Bronchial epithelial cell (primary cell): ENCODE measurements at regions not wholly inside any gene's neighbourhood (a gene's known extent, or its start where the extent isn't known, plus 50 kb on each side); places are given as distances from the start of the nearest gene placed in this dataset.

Experiments used
- DNase-seq: peaks from one replicate; pipeline ENCODE4 v3.0.0-alpha.2; 2010; ENCODE audit warnings: low read depth
- FAIRE-seq: peaks from 2 replicates; lab custom pipeline; 2011; peaks lifted over from hg19 to GRCh38; lab: Jason Lieb, UNC
- H3K27me3 ChIP-seq: 2 replicates; pipeline ENCODE4 v1.5.1; 2011; ENCODE audit warnings: low read length; ENCODE audit not compliant: control insufficient read depth, insufficient read depth
- H3K36me3 ChIP-seq: 2 replicates; pipeline ENCODE4 v1.5.1; 2011; ENCODE audit warnings: low read length; ENCODE audit not compliant: control insufficient read depth, insufficient read depth
- H3K4me3 ChIP-seq: 2 replicates; pipeline ENCODE4 v1.5.1; 2011; ENCODE audit warnings: mild to moderate bottlenecking, low read depth, low read length, control low read depth
- TF ChIP-seq, protein P1 (sequence below): IDR thresholded peaks from 2 replicates; pipeline ENCODE4 v1.5.1; 2011; ENCODE audit warnings: mild to moderate bottlenecking, moderate library complexity, low read length, control low read depth, inconsistent platforms; ENCODE audit not compliant: insufficient read depth, severe bottlenecking

DNA sequence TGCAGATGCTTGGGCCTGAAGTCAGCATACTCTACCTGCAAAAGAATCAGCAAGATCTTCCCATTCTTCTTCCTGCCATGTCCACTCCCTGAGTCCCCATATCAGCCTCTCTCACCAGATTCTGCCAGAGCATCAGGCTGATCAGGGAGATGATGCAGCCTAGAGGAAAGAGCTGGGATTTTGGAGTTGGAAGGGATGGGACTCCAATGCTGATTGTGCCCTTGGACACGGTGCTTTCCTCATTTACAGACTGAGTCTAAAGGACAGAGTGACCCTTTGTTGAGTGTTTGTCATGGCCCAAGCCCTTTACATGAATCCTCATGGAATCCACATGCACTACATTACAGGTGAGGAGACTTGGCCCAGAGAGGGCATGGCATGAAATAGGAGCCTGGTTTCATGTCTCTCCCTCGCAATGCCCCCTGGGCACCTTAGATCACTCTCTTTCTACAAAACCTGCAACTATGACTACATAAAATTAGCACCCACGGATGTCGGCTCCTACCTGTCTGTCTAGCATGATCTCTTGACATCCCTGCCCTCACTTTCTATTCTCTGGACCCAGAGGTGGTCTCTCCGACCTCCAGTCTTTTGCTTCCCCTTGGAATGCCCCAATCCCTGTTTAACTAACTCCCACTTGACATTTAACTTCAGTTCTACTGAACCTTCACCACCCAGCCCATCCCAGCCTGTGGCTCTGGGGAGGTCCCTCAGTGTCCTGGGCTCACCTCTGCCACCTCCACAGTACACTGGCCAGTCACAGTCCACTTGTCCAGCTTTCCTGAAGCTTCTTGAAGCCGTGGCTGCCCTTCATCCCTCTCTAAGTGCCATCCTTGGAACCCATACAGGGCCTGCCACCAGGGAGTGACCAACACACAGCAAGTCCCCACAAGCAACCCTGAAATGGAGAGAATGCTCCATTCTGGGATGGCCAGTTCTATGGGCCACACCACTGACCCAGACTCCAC lies 173.5 kb downstream of the ABHD5 start:
- FAIRE-seq: peak; percentile 68
- TF ChIP-seq, protein P1, sequence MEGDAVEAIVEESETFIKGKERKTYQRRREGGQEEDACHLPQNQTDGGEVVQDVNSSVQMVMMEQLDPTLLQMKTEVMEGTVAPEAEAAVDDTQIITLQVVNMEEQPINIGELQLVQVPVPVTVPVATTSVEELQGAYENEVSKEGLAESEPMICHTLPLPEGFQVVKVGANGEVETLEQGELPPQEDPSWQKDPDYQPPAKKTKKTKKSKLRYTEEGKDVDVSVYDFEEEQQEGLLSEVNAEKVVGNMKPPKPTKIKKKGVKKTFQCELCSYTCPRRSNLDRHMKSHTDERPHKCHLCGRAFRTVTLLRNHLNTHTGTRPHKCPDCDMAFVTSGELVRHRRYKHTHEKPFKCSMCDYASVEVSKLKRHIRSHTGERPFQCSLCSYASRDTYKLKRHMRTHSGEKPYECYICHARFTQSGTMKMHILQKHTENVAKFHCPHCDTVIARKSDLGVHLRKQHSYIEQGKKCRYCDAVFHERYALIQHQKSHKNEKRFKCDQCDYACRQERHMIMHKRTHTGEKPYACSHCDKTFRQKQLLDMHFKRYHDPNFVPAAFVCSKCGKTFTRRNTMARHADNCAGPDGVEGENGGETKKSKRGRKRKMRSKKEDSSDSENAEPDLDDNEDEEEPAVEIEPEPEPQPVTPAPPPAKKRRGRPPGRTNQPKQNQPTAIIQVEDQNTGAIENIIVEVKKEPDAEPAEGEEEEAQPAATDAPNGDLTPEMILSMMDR: no peak

DNA sequence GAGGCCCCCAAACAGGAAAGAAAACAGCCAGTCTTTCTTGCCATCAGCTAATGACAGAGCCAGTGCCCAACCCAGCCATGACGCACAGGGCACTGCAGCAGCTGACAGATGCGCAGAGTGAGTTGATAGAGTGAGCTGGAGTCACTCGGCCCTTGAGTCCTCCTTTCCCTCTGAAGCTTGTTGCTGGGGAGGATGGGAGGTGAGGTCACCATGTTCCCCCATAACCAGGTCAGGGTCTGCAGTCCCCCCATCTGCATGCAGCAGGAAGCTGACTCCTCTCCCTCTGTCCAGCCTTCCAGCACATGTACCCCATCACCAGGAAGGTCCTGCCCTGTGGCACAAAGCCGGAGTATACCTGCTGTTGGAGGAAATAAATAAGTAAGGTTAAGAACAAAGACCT lies 174.6 kb downstream of the ABHD5 start:
- TF ChIP-seq, protein P1: no peak
- DNase-seq (no peak), FAIRE-seq (no peak)
- Histone ChIP-seq H3K36me3 (no peaks in the 10 kb centered on the region), H3K27me3 (no peaks in the 10 kb centered on the region), H3K4me3 (no peak overlapping the region)

More for the DNA sequence above, 173.5 kb downstream of the ABHD5 start:
- Histone ChIP-seq H3K4me3 (no peak overlapping the region), H3K36me3 (no peaks in the 10 kb centered on the region), H3K27me3 (no peaks in the 10 kb centered on the region)
- DNase-seq: no peak

DNA sequence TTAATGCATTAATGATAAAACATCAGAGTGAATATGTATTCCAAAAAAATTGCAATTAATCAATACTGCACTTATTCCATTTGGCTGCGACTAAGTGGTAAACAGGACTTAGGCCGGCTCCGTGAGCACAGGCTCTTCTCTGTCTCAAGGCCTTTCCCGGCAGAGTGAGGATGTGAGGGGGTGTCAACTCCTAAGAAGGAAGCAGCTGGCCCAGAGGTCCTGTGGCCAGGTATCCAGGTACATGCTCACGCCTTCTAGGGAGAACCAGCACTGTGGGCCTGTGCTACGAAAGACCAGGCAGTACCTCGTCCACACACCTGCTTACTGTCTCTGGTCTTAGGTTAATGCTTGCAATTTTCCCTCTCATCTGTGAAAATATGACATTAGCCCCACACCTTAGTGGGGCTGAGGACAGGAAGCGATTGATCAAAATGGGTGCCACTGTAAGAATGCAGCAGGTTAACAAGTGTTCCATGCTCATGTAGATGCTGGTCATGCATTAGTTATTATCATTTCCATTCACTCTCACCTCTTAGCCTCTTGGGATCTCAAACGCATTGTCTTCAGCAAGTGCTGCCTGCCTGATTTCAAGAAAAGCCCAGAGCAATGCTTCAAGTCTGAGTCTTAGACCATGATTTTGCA lies 175.3 kb downstream of the ABHD5 start:
- no peak for DNase-seq
- Histone ChIP-seq H3K4me3 (no peak overlapping the region), H3K27me3 (no peaks in the 10 kb centered on the region), H3K36me3 (no peaks in the 10 kb centered on the region)
- TF ChIP-seq, protein P1: no peak
- FAIRE-seq: no peak

DNA sequence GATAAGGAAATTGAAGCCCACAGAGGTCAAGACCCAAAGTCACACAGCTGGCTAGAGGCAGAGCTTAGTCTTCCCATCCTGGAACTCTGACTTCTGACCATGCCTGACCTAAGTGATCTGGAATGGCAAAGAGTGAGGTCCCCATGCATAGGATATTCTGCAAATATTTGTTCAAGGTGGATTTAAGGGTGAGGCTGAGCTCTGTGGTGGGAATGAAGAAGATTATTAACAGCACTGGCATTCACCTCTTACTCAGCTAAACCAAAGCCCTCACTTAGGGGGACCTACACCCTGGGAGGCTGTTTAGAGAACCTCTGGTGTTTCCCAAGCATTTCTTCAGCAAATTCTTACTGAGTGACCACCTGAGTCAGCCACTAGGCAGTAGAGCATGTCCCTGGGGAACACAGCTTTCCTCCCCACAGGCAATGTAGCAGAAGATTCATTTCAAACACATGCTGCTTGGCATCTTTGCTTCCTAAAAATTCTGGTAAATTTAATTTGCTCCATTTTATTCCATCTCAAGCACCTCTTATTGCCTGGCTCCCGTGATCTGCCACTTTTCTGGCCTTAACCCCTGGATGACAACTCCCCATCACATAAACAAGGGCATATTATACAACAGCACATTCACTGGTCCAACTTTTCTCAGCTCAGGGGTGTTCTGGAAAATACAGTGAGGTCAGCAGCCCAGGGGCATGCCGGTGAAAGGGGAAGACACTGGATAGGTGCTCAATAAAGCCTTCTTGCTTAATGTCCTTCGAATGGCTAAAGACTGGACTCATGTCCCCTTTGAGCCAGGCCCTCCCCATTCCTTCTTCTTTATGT lies 176.0 kb downstream of the ABHD5 start:
- Histone ChIP-seq H3K36me3 (no peaks in the 10 kb centered on the region), H3K4me3 (no peak overlapping the region), H3K27me3 (no peaks in the 10 kb centered on the region)
- TF ChIP-seq, protein P1: no peak
- FAIRE-seq: peak; percentile 50
- DNase-seq: peak; percentile 80

DNA sequence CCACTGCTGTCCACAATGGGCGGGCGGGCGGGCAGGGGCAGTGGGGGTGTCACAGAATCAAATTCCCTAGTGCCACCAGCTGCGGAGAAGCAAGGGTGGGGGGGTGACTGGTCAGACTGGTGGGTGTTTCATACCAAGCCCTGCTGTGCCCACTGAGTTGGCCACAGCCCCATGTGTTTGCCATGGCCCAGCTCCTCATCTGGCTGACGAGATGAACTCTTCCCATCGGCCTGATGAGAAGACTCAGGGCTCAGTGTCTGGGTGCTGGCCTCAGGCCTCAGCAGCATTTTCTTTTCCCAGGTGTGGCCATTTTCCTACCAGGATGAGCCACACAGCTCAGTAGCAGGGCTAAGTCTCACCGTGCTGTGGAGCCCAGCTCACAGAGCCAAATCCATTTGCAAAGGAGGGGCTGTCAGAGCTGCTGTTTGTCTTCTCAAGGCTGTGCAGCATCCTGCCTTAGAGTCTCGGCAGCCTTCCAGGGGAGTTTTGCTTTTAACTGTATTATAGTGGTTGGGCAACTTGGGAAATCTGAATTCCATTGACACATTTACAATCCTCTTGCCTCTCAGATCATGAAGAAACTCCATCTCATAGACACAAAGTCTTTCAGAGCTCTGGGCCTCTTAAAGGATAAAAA lies 176.8 kb downstream of the ABHD5 start:
- DNase-seq: no peak
- Histone ChIP-seq H3K27me3 (no peaks in the 10 kb centered on the region), H3K4me3 (no peak overlapping the region), H3K36me3 (no peaks in the 10 kb centered on the region)
- no peak for FAIRE-seq
- TF ChIP-seq, protein P1: no peak
